K562 (cell line): ENCODE measurements at regions not wholly inside any gene's neighbourhood (a gene's known extent, or its start where the extent isn't known, plus 50 kb on each side); places are given as distances from the start of the nearest gene placed in this dataset.

ENCODE experiments used
- ATAC-seq: fragments of 200-7000 bp; cut with Tn5 transposase; 3 replicates; pipeline ENCODE4 v1.9.1; 2020; ENCODE audit warnings: moderate library complexity
- BruUV-seq: library from RNA; stranded (reverse); fragments of 400-500 nt; replicated peaks from 2 replicates; lab custom pipeline; 2021; lab: Mats Ljungman, UMichigan
- CTCF ChIA-PET: fragments of 300-600 bp; formaldehyde crosslinking; extraction: SDS; loops from one replicate; lab custom pipeline; 2021; ENCODE audit warnings: low intra/inter-chr PET ratio; lab: Yijun Ruan, JAX
- POLR2A ChIA-PET: fragments of 300-600, 350-650 bp; sonication (Branson Sonifier 250); formaldehyde crosslinking; extraction: SDS; loops from one replicate; lab custom pipeline; 2021; ENCODE audit warnings: antibody characterized with exemption, inconsistent platforms; lab: Yijun Ruan, JAX
- DNase-seq, 4 experiments: peaks; one replicate each; pipeline versions ENCODE4 v3.0.0 to v3.0.0-alpha.2; 2011 to 2018; ENCODE audit warnings: low spot score in 3 of 4, mixed read lengths in 3 of 4; ENCODE audit errors: extremely low read depth in 1 of 4
- FAIRE-seq: peaks from 2 replicates; lab custom pipeline; 2011; peaks lifted over from hg19 to GRCh38; lab: Jason Lieb, UNC
- H2AFZ ChIP-seq: 2 replicates; pipeline ENCODE4 v1.6.0; 2011; ENCODE audit warnings: low read depth, low read length, control low read depth, inconsistent platforms
- H3K27ac ChIP-seq: fragments of 200-600 bp; 3 replicates; pipeline ENCODE4 v1.8.0; 2011; ENCODE audit warnings: low read depth, mild to moderate bottlenecking, control low read depth, inconsistent platforms, low read length, moderate library complexity, mixed read lengths; ENCODE audit errors: extremely low read depth
- H3K27me3 ChIP-seq, 2 experiments: fragments of 300-600 bp in 1 of 2; 2 replicates in 1 of 2; 3 replicates in 1 of 2; pipeline versions ENCODE4 v1.6.0 to v1.8.0; 2011; ENCODE audit warnings: inconsistent platforms in 2 of 2, low read length in 2 of 2, mild to moderate bottlenecking in 1 of 2, mixed read lengths in 1 of 2, moderate library complexity in 1 of 2; ENCODE audit not compliant: control insufficient read depth in 2 of 2, insufficient read depth in 2 of 2
- H3K36me3 ChIP-seq: fragments of 300-600 bp; 3 replicates; pipeline ENCODE4 v1.8.0; 2011; ENCODE audit warnings: mild to moderate bottlenecking, low read length, inconsistent platforms; ENCODE audit not compliant: control insufficient read depth, insufficient read depth
- H3K4me1 ChIP-seq, 2 experiments: fragments of 200-600 bp in 1 of 2; replicated peaks in 1 of 2; 2 replicates in 1 of 2; 3 replicates in 1 of 2; pipeline versions ENCODE4 v1.5.1 to v1.8.0; 2011; ENCODE audit warnings: inconsistent platforms in 2 of 2, low read length in 2 of 2, mild to moderate bottlenecking in 1 of 2, mixed read lengths in 1 of 2, moderate library complexity in 1 of 2; ENCODE audit not compliant: control insufficient read depth in 2 of 2, insufficient read depth in 2 of 2
- H3K4me2 ChIP-seq: 2 replicates; pipeline ENCODE4 v1.6.1; 2011; ENCODE audit warnings: low read length, control low read depth, inconsistent platforms, mixed read lengths; ENCODE audit not compliant: insufficient read depth
- H3K4me3 ChIP-seq: fragments of 200-600 bp; sonication (generic), shearing (Covaris generic); 2 replicates; pipeline ENCODE4 v1.5.1; 2016; ENCODE audit warnings: control low read depth, inconsistent platforms
- H3K79me2 ChIP-seq: fragments of 200-600 bp; 3 replicates; pipeline ENCODE4 v1.8.0; 2011; ENCODE audit warnings: low read length, inconsistent platforms; ENCODE audit not compliant: control insufficient read depth, insufficient read depth
- H3K9ac ChIP-seq, 2 experiments: 2 replicates each; pipeline versions ENCODE4 v1.6.0 to v1.6.1; 2011; ENCODE audit warnings: low read depth in 2 of 2, low read length in 2 of 2, control low read depth in 1 of 2, inconsistent platforms in 1 of 2, mild to moderate bottlenecking in 1 of 2, mixed read lengths in 1 of 2; ENCODE audit not compliant: insufficient read depth in 1 of 2
- H3K9me1 ChIP-seq: one replicate; pipeline ENCODE4 v1.6.0; 2011; ENCODE audit warnings: inconsistent platforms, mild to moderate bottlenecking, low read length, moderate library complexity; ENCODE audit not compliant: control insufficient read depth, insufficient read depth
- H3K9me3 ChIP-seq: replicated peaks from 2 replicates; pipeline ENCODE4 v1.5.1; 2011; ENCODE audit warnings: low read depth, low read length, inconsistent platforms; ENCODE audit not compliant: control insufficient read depth, insufficient read depth
- H4K20me1 ChIP-seq: replicated peaks from 2 replicates; pipeline ENCODE4 v1.6.1; 2011; ENCODE audit warnings: low read length, inconsistent platforms, mixed read lengths; ENCODE audit not compliant: control insufficient read depth, insufficient read depth
- REST ChIP-seq, 2 experiments: fragments of 450-650 bp; formaldehyde crosslinking in 1 of 2; IDR thresholded peaks; 2 replicates each; pipeline versions ENCODE4 v1.4.0 to v1.6.1; 2014 to 2020; ENCODE audit warnings: mild to moderate bottlenecking in 2 of 2, borderline replicate concordance in 1 of 2, low read depth in 1 of 2
- WGBS: fragments of 100-300 bp; shearing (Covaris generic); methylation state at CpG from one replicate; pipeline ENCODE4 v1.1.6; 2016; ENCODE audit warnings: low coverage, mixed read lengths; ENCODE audit not compliant: insufficient coverage; ENCODE audit errors: missing lambda C conversion rate; 5-methylcytosine and 5-hydroxymethylcytosine counted together
- in situ Hi-C: fragments of 300-500 bp; cut with MboI; formaldehyde crosslinking; loops from 4 replicates; pipeline ENCODE4 v1.15.0; 2018; ENCODE audit warnings: inconsistent platforms, mixed read lengths
- intact Hi-C: fragments of 100-400 bp; cut with micrococcal nuclease; formaldehyde crosslinking; loops from 2 replicates; pipeline ENCODE4 v1.14.2; 2022

DNA sequence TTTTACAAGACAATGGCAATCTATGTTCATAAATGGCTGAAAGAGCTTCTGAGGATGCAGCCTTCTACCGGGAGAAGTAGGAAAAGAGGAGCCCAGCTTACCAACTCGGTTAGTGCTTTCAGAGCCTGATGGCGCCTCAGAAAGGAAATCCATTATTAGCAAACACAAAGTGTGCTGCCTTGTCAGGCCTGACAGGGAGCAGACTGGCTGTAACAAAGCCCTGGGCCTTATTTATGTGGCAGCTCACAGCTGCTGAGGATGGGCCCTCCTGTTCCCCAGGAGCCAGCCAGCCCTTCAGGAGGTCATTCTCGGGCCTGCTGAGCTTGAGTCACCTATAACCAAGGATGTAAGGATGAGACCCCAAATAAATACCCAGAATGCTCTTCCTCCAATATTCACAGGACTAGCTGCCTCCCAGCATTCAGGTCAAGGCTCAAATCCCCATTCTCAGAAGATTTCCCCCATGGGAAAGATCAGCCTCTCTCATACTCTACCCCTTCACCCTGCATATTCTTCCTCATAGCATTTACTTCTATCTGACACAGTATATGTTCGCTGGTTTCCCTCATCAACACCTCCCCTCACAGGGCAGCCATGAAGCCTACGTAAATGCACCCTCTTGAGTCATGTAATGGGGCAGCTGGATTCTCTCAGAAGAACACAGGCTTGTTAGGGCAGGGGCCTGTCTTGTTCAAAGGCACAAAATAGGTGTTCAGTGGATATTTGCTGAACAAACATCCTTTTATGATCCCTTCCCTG is 227.0 kb upstream of the RASGEF1B start:
- TF ChIP-seq REST (IDR thresholded peaks at IDR 0.05; ENCODE audit: borderline replicate concordance) = no peak
- no peak for TF ChIP-seq REST (CRISPR knock-in tag; IDR thresholded peaks at IDR 0.05; ENCODE audit: low read depth)
- intact Hi-C loops (no loop called here), in situ Hi-C loops (no loop called here)
- BruUV-seq = no TSS peak
- H3K4me2 ChIP-seq = no peak overlapping the region
- no peaks in the 10 kb centered on the region for H3K4me1 ChIP-seq
- no peaks in the 10 kb centered on the region for H3K36me3 ChIP-seq
- CTCF ChIA-PET = no interaction called here
- ATAC-seq = no peak; the same call in 2 of the 3 replicates
- H3K27ac ChIP-seq = no peak overlapping the region
- POLR2A ChIA-PET = interaction anchor here (1.1 kb wide), 1 partner anchor 9 kb away, joined by 4 read pairs; no protein-coding TSS in a partner anchor
- no peak overlapping the region for H3K9ac ChIP-seq
- H3K9me3 ChIP-seq = no peaks in the 10 kb centered on the region
- H3K9me1 ChIP-seq = no peaks in the 10 kb centered on the region
- no peaks in the 10 kb centered on the region for H3K79me2 ChIP-seq
- no peak for FAIRE-seq
- H3K27me3 ChIP-seq = no peaks in the 10 kb centered on the region
- no peak for DNase-seq
- no peak overlapping the region for H2AFZ ChIP-seq
- 10% methylated on average over 6 of the region's 6 CpGs for WGBS
- H4K20me1 ChIP-seq = no peaks in the 10 kb centered on the region
- no peak overlapping the region for H3K4me3 ChIP-seq
